Right lung (tissue), 2 donors: ENCODE measurements at regions not wholly inside any gene's neighbourhood (a gene's known extent, or its start where the extent isn't known, plus 50 kb on each side); places are given as distances from the start of the nearest gene placed in this dataset.

Experiments used
- DNase-seq, 2 donors: peaks; one replicate each; pipeline ENCODE4 v3.0.0-alpha.2; 2013

DNA sequence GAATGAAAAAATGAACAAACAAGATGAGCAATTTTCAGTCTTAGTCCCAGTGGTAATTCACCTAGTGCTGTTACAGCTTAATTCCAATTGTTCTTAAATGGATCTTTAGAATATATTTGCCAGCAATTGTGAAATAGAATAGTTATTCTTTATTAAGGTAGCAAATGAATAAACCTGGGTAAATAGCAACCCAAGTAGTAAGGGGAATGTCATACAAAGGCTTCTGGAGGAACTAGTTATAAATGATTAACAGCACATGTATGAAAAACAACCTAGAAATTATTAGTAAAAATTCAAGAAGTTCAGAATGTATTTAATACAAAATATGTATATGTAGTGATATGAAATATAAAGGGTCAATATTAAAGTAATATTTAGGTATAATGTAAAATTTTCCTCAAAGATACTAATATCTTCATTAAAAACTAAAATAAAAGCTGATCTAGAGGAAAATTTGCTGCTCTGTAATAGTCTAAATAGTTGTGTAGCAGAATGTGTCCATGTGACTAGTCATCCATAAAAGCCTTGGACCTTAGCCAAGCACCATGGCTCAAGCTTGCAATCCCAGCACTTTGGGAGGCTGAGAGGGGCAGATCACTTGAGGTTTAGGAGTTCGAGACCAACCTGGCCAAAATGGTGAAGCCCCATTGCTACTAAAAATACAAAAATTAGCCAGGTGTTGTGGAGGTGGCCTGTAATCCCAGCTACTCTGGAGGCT, 535.9 kb upstream of the ATXN8OS start:
- no peak for DNase-seq

DNA sequence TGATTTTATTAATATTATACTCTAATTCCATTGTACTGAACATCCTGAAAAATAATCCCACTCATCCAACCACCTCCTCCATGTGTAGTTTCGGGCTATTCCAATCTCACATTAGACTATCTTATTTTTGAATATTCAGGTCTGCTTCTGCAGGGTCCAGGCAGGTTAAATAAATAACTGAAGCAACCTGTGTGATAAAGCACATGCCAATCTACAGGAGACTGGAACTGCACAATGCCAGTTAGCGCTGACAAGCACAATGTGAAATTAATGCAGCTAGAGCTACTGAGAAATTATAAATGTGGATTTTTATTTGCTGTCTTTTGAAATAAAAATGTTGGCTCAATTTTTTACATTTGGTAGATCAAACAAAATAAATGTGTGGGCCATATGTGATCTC, 540.1 kb upstream of the ATXN8OS start:
- no peak for DNase-seq

DNA sequence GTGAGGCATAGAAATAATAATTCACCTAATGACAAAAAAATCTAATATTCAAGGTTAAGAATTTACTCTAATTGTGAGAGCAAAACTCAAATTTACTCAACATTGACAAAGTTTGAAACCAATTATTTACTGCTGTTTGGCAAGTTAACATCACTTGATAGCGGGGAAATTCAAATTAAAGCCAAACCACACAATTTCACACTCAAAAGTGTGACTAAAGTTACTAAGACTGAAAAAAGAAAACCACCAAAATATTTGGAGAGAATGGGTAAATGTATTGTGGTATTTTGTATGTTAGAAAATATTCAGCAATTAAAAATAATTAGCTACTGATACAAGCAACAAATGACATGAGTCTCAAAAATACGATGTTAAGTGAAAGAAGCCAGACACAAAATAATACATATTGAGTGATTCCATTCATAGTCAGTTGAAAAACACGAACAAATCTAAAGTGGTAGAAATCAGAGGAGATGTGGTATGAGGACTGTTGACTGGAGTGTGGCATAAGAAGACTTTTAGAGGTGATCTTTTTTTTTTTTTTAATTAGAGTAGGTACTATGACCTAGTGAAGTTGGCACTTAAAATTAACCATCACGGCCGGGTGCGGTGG, 541.4 kb upstream of the ATXN8OS start:
- no peak for DNase-seq

GRCh38 chr13:69565334-69565733, 542.3 kb upstream of the ATXN8OS start:
- no peak for DNase-seq

DNA sequence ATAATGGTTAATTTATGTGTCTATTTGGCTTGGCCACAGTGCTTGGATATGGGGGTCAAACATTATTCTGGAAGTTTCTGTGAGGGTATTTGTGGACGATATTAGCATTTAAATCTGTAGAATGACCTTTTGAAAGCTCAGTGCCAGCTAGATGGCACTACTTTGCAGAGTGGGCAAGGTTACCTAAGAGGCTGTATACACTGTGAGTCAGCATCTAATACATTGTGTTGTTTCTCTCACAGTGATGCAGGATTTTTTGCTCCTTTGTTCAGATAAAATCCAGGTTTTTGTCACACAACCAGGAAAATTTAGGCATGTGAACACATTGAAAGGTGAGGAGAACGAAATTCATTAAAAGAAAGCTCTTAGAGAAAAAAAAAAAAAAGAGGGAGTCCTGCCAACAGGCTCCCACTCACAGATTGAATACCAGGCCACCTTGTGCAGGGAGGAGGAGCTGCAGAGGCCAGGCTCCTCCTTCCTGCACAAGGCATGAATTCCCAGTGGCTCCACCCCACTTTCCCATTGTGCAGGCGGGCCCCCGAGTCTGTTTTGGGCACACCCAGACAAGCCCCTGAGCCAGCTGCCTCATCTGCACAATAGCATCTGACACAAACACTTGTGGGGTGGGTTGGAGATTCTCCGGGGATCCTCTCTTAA, 551.0 kb upstream of the ATXN8OS start:
- no peak for DNase-seq

GRCh38 chr13:69553976-69554375, 553.6 kb upstream of the ATXN8OS start:
- no peak for DNase-seq

- no peak for DNase-seq
Observed at GRCh38 chr13:69551193-69551592, 556.4 kb upstream of the ATXN8OS start.

DNA sequence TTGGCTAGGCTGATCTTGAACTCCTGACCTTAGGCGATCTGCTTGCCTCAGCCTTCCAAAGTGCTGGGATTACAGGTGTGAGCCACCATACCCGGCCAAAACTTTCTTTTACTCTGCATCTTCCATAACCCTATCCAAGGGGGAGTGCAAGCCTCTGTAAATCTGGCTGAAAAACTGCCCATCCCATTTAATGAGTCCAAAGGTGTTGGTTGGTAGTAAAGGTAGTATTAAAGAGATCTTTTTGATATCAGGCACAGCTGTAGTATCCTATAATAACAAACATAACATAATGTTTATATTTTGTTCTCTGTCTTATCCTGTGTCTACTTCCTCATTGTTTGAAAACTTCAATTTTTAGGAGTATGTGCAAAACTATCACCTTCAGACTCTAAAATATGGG, 559.8 kb upstream of the ATXN8OS start:
- DNase-seq: no peak

DNA sequence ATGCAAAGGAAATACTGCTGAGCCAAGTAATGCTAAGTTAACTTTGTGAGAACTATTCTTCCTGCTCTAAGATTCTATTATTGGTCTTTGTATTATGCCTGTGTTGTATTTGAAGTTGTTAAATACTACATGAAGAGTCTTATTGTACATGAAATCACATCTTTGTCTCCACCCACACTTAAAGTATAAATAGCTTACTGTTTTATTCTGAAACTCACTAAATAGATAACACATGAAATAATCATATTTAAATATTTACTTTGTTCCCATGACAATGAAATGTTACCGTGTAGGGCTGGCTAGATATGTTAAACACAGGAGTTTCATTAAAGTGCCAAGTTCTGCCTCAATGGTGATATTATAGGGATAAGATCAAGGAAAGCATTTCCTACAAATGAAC, 562.1 kb upstream of the ATXN8OS start:
- no peak for DNase-seq

- no peak for DNase-seq
Observed at GRCh38 chr13:69524459-69525150, 583.0 kb upstream of the ATXN8OS start.

GRCh38 chr13:69496981-69497380, 610.6 kb upstream of the ATXN8OS start:
- no peak for DNase-seq

GRCh38 chr13:69495096-69495495, 612.5 kb upstream of the ATXN8OS start:
- DNase-seq: no peak

DNA sequence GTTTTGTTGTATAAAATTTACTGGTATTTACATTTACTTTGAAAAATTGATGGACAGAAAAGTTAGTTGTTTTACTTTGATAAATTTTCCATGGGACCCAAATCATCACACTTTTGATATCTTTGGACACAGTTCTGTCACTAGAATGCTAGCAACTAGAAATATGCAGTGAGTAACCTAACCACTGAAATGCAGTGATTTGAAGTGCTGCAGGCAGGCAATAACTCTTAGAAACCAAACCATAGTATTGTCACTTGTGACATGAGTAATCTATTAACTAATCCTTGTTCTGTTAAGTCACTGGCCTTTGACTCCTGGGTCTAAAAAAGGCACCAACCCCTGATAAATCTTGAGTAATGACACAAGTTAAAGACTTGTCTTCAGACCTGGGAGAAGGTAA, 620.0 kb upstream of the ATXN8OS start:
- DNase-seq: no peak

GRCh38 chr13:69485991-69486592, 621.5 kb upstream of the ATXN8OS start:
- DNase-seq: no peak

DNA sequence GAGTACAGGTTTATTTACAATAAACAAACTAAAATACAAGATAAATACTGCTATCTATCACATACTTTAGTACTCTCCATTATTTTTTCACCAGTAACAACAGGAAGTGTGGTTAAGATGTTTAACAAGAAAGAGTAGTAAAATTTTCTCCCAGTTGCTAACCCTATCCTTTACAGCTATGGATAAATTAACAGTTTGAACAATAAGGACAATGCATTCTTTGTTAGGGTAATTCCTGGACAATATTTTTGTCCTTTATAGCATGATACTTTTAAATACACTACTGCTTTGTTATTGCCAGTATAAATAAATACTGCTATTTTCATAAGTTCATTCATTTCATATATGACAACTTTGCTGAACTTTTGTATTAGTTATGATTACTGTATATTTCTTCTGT, 630.2 kb upstream of the ATXN8OS start:
- no peak for DNase-seq

- no peak for DNase-seq
Observed at GRCh38 chr13:69474011-69474685, 633.5 kb upstream of the ATXN8OS start.

DNA sequence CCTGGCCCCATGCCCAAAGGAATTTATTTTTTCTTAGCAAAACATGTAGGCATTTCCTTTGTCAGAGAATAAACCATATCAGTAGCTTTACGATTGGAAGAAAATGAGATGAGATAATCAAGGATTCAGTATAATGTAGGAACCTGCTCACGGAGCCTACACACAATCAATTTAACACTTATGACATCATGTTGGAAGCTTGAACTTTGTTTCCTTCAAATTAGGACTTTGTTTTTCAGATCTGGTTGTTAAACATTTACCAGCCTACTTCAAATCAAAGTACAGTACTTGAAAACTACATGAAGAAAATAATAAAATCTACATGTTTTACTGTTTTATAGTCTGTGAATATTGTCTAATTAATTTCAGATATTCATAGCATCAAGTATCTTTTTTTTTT, 639.0 kb upstream of the ATXN8OS start:
- no peak for DNase-seq

- no peak for DNase-seq
Observed at GRCh38 chr13:69461397-69461796, 646.2 kb upstream of the ATXN8OS start.

DNA sequence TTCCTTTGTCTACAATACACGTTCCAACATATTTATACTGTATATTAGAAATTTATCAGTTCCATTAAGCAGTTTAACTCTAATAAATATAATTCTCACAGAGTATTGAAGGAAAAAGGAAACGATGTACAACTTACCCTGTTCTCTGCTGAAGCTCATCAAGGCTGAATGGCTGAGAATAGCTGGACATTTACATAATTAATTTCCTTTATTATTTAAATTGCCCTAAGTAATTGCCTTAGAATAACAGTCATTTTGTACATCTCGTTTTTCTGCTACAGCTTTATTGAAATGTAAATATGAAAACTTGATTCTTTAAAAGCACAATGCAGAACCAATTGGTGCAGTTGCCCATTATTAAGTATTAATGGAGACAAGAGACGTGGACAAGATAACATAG, 648.3 kb upstream of the ATXN8OS start:
- no peak for DNase-seq

GRCh38 chr13:69458013-69458412, 649.6 kb upstream of the ATXN8OS start:
- no peak for DNase-seq

DNA sequence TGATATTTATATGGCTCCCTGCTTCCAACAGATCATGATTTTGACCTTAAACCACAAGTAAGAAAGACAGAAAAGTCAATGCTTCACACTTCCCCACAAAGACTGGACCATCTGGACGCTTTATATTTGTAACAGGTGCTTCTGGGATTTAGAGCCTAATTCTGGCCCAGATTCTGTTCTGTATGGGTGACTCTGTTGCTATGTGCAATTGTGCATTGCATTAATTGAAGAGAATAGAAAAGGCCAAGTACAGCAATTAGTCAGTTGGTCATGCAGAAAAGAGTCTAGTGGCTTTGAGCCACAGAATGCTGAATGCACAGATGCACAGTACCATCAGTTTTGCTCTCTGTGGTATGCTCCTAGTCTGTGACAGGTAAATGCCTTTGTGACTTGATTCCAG, 657.4 kb upstream of the ATXN8OS start:
- no peak for DNase-seq

DNA sequence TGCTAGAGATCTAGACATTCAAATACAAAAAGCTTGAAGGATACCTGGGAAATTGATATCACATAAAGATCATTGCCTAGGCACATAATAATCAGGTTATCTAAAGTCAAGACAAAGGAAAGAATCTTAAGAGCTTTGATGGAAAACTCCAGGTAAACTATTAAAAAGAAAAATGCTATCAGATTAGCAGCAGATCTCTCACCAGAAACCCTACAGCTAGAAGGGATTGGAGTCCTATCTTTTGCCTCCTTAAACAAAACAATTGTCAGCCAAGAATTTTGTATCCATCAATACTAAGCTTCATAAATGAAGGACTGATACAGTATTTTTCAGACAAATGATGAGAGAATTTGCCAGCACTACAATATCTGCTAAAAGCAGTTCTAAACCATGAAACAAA, 682.4 kb upstream of the ATXN8OS start:
- DNase-seq: no peak
